GM12892 (cell line): ENCODE measurements at regions not wholly inside any gene's neighbourhood (a gene's known extent, or its start where the extent isn't known, plus 50 kb on each side); places are given as distances from the start of the nearest gene placed in this dataset.

Source experiments
- DNase-seq: peaks from one replicate; pipeline ENCODE4 v3.0.0; 2011; ENCODE audit not compliant: insufficient read length
- FAIRE-seq: peaks from 2 replicates; lab custom pipeline; 2011; peaks lifted over from hg19 to GRCh38; lab: Jason Lieb, UNC
- POLR2A ChIP-seq: IDR thresholded peaks from 2 replicates; pipeline ENCODE4 v1.6.1; 2011; ENCODE audit warnings: low read depth, low read length, control low read depth
- POLR2AphosphoS5 ChIP-seq: IDR thresholded peaks from 2 replicates; pipeline ENCODE4 v1.6.1; 2011; ENCODE audit warnings: low read depth, low read length, control low read depth
- TAF1 ChIP-seq: IDR thresholded peaks from 2 replicates; pipeline ENCODE4 v1.6.1; 2011; ENCODE audit warnings: low read depth, mild to moderate bottlenecking, control low read depth, low read length, borderline replicate concordance

GRCh38 chr2:220555961-220556630, 928.7 kb downstream of the SLC4A3 start:
- TF ChIP-seq POLR2A (no peak), TAF1 (no peak), POLR2AphosphoS5 (no peak)
- DNase-seq (no peak), FAIRE-seq (no peak)

GRCh38 chr2:220556658-220557057, 929.2 kb downstream of the SLC4A3 start:
- FAIRE-seq (no peak), DNase-seq (no peak)
- no peak for TF ChIP-seq POLR2AphosphoS5
- no peak for TF ChIP-seq TAF1

GRCh38 chr2:220560192-220560591, 932.8 kb downstream of the SLC4A3 start:
- DNase-seq (no peak), FAIRE-seq (no peak)
- TF ChIP-seq POLR2AphosphoS5, result no peak
- no peak for TF ChIP-seq POLR2A

- DNase-seq (no peak), FAIRE-seq (no peak)
- TF ChIP-seq TAF1 (no peak), POLR2AphosphoS5 (no peak), POLR2A (no peak)
Measured at GRCh38 chr2:220562375-220563140, 935.1 kb downstream of the SLC4A3 start.

- FAIRE-seq (no peak), DNase-seq (no peak)
- TF ChIP-seq TAF1, result no peak
- TF ChIP-seq POLR2A, result no peak
- no peak for TF ChIP-seq POLR2AphosphoS5
Measured at GRCh38 chr2:220568296-220568695, 940.9 kb downstream of the SLC4A3 start.

- TF ChIP-seq POLR2A (no peak), POLR2AphosphoS5 (no peak), TAF1 (no peak)
- DNase-seq (no peak), FAIRE-seq (no peak)
Measured at GRCh38 chr2:220569112-220569897, 941.9 kb downstream of the SLC4A3 start.

- DNase-seq (no peak), FAIRE-seq (no peak)
- TF ChIP-seq POLR2AphosphoS5 (no peak), TAF1 (no peak), POLR2A (no peak)
Measured at GRCh38 chr2:220572385-220572784, 945.0 kb downstream of the SLC4A3 start.

- TF ChIP-seq POLR2AphosphoS5 (no peak), POLR2A (no peak), TAF1 (no peak)
- DNase-seq, result no peak
- FAIRE-seq, result no peak
Measured at GRCh38 chr2:220574038-220574437, 946.6 kb downstream of the SLC4A3 start.

GRCh38 chr2:220575963-220576362, 948.5 kb downstream of the SLC4A3 start:
- TF ChIP-seq TAF1, result no peak
- no peak for TF ChIP-seq POLR2A
- TF ChIP-seq POLR2AphosphoS5, result no peak
- DNase-seq, result no peak
- no peak for FAIRE-seq

GRCh38 chr2:220579452-220579851, 952.0 kb downstream of the SLC4A3 start:
- no peak for DNase-seq
- FAIRE-seq, result no peak
- TF ChIP-seq TAF1, result no peak
- TF ChIP-seq POLR2A, result no peak
- TF ChIP-seq POLR2AphosphoS5, result no peak

GRCh38 chr2:220580113-220580512, 952.7 kb downstream of the SLC4A3 start:
- FAIRE-seq, result no peak
- DNase-seq, result no peak
- TF ChIP-seq POLR2AphosphoS5 (no peak), POLR2A (no peak), TAF1 (no peak)
